ENCODE measurements at regions not wholly inside any gene's neighbourhood (a gene's known extent, or its start where the extent isn't known, plus 50 kb on each side); places are given as distances from the start of the nearest gene placed in this dataset.
"Not testable (repeated sequence)": the region's sequence is repeated elsewhere in the genome, so short reads cannot be mapped to it uniquely, and the experiment has no call there.

DNA sequence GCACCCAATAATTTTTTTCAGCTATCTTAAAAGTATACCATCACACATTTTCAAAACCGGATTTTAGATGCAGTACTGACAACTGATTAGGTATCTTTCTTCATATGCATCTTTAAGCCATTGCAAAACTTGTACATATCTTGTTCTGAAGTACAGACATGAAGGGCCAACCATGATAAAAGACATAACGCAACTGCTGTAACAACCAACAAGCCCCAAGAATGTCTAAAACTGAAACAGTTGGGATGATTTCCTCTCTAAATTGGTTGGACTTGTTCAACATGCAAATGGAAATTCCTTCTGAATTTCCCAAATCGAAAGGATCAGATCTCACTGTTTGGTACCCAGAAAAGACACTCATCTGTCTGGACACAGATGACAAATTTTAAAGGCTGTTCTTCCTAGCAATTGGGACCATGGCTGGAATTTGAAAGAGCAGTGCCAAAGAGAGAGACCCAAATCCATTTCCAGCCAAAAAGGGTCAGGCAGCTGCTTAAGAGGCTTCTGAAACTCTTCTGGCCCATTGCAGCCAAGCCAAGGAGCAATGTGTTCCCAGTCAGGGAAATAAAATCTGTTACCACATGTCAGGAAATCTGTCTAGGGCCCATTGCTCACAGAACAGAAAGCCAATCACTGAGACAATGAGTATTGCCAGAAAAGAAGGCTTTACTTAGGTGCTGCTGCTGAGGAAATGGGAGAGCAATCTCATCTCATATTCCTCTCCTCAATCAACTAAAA, 1122.4 kb upstream of the USP15 start:
- DNase-seq, result no peak

DNA sequence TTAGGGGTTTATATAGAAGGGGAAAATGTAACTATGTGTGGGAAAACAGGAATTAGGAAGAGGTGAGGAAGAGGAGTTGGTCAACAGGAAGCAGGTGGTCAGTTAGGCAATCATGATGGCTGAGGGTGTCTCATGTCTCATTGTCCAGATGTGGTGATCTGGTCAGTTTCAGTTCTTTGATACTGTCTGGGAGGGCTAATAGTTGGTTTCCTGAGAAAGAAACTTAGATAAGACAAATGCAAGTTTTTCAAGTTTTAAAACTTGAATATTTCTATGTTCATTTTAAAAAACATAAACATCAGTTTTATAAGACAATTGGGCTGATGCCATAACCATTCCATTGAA, 1121.8 kb upstream of the USP15 start:
- no peak for DNase-seq

DNA sequence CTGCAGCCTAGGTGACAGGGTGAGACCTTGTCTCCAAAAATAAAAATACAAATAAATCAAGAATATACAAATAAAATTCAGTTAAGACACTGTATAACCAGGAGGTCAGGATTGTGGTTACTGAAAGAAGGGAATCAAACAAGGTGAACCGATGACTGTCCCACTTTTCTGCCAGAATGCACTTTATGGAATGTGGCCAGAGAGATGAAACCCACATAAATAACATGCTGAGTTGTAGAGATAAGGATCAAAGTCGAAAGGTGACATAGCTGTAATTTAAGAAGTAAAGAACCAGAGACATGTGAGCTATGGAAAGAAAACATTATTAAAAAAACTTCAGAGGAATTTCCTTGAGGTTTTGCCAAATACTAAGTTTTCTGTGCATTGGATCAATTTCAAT, 1098.2 kb upstream of the USP15 start:
- no peak for DNase-seq

DNA sequence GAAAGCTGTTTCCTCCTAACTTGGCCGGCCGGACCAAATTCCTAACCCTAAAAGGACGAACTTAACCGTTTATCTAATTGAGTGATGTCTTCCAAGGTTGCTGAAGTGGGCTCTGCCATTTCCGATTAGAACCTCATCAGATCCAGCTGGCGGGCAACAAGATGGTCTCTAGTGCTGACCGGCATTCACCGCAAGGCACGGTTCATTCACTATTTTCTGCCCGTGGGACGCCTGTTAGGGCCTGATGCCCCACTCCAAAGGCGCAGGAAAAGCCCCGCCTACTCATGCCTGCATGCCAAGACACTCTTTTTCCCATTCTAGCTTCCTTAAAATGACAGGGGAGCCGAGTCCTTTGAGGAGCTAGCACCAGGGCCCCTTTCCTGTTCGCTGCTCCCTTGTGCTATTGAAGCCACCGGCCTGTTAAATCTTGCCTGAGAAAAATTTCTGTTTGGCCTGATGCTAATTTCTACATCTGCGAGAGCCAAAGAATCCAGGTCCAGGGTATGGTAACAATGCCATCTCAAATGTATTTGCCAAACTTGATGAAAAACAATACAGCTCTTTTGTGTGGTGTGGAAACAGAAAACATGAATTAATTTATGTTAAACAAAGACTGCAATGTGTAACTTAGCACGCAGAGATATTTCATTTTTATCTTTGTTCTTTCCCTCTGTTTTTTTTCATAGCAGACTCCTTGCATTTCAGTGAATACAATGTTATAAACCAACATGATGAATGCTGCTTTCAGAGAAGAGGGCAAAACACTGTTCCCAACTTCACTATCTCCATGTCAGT, 1071.2 kb upstream of the USP15 start:
- no peak for DNase-seq

DNA sequence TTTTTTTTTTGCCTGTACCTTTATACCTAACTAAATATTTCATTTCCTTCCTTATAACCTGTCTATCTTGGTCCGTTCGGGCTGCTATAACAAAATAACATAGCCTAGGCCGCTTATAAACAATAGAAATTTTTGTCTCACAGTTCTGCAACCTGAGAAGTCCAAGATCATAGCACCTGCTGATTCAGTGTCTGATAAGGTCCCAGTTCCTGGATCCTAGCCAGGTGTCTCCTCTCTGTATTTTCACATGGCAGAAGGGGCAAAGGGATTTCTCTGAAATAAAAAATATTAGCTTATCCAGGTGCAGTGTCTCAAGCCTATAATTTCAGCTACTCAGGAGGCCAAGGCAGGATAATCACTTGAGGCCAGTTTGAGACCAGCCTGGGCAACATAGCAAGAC, 1046.6 kb upstream of the USP15 start:
- no peak for DNase-seq

DNA sequence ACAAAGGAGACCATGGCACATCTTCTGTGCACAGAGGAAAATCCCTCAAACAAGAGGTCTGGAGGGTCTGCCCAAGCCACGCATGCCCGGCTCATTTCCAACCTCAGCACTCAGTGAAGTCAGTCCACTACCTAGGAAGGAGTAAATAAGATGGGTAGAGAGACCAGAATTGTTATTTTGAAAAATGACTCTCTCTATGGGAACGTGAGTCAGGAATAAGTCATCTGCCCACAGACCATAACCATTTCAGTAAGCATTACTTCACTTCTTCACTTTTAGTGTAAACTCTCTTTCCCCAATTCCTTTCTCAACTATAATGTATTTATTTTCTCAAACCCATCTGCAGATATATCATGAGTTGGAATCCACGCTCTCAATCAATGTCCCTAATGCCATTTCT, 1039.9 kb upstream of the USP15 start:
- DNase-seq, result no peak

DNA sequence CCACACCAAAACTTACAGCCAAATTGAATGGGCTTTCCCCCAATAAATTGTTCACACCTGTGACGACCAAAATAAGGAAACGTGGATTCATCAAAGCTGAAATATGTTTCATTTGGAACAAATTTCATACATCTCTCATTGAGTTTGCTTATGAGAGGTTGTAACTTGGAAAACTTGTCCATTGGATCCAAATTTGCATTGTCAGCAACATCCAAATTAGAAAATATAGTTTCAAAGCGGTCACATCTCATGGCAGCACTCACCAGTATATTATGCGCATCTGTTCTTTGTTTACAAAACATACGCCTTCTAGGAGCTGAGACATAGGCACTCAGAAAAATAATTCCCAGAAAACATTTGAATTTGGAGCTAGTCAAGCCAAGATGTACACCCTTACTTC, 1028.2 kb upstream of the USP15 start:
- DNase-seq, result no peak

DNA sequence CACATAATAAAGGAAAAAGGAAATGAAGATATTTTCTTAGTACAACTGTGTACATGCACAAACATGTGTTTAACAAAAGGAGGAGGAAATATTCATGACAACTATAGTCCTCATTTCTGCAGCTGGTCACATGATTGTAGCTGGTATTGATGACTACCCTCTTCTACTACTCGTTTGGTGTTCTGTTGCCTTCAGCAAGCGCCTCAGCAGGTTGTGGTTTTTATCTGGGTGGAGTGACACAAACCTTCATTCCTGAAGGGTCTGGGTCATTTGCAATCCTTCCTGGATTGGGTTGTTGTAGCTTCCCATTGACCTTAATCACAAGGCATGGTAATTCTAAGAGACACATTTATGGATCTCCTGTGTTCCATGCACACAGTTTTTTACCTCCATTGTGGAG, 1009.9 kb upstream of the USP15 start:
- no peak for DNase-seq

DNA sequence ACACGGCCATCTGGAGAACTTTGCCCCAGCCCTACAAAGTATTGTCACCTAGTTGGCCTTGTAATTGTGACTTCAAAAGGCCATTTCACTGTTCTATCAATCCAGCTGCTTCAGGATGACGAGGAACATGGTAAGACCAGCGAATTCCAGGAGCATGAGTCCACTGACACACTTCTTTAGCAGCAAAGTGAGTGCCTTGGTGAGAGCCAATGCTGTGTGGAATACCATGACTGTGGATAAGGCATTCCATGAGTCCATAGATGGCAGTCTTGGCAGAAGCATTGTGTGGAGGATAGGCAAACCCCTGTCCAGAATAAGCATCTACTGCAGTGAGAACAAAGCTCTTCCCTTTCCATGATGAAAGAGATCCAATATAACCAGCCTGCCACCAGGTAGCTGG, 1009.1 kb upstream of the USP15 start:
- DNase-seq, result no peak

DNA sequence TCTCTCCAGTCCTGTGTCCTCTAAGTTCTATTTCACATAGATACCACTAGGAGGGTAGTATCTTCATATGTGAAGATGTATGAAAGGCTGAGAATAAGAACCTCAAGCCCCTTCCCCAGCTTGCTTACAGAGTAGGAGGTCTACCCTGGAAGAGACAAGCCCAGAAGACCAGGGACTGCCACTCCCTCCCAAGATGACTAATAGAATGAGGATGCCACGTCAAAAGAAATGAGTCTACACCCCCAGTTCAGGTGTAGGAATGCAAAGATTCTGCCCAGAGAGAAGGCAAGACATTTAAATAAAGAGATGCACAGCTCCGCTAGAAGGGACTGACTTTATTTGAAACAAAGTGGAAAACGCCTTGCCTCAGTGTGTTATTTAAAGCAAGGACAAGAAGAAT, 1006.0 kb upstream of the USP15 start:
- DNase-seq, result no peak

DNA sequence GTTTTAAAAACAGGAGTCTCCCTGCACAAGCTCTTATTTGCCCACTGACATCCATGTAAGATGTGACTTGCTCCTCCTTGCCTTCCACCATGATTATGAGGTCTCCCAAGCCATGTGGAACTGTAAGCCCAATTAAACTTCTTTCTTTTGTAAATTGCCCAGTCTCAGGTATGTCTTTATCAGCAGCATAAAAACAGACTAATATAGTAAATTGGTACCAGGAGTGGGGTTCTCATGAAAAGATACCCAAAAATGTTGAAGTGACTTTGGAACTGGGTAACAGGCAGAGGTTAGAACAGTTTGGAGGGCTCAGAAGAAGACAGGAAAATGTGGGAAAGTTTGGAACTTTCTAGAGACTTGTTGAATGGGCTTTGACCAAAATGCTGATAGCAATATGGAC, 995.9 kb upstream of the USP15 start:
- not testable (repeated sequence) for DNase-seq

DNA sequence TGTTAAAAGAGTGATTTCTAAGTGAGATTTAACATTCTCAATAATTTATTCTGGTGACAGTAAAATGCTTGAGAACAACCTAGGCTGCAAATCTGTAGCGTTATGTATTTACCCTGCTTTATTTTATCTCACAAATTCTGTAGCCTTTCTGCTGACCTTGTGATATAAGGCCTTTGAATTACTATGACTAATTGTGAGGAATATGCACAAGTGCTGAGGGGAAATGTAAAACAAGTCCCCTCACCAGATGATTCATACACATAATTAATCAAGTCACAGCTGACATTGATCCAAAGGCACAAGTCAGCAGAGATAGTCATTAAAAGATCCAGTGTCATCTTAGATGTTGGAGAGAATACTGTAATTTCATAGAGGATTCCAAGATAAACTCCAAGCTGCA, 992.7 kb upstream of the USP15 start:
- no peak for DNase-seq

DNA sequence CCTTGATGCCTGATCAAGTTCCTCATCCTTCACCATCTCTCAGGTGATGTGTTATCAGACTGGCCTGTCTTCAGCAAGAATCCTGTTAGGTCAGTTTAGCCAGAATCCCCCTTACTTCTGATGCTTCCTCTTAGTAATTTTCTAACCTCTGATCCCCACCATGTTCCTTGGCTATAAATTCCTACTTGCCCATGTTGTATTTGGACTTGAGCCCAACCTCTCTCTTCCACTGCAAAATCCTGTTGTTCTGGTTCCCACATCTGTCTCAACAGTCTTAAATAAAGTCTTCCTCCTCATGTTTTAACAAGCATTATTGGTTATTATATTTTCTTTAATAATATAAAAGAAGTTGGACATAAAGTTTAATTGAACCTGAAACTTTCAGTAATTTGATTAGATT, 987.8 kb upstream of the USP15 start:
- DNase-seq, result no peak

DNA sequence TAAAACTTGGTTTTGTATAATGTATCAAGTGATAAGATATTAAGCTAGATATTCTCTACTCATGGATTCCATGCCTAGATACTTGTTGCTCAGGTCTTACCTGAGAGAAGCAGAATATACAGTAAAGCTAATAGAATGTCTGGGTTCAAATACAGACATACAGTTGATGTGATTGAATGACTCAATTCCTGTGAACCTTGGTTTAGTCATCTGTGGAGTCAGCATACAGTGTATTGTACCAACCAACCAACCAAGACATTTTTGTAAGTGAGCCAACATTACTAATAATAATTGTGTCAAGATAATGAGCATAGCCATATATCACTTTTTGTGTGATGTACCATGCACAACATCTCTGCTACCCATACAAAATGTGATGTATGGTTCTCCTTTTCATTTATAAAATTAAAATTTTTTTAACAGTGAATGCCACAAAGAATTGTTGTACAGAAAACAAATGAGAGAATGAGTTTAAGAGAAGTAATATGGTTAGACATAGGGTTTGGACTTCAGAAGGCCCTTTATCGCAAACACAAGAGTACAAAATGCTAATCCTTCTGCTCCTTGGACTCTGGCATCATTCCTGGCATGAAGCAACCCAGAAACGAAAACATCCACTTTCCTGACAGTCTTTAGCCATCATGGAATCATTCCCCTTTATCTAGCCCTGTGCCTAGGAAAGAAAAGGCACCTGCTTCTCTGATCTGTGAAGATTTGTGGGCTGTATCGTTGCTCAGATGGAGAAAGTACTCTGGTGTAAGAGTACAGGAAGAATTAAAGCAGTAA, 977.2 kb upstream of the USP15 start:
- DNase-seq, result no peak

DNA sequence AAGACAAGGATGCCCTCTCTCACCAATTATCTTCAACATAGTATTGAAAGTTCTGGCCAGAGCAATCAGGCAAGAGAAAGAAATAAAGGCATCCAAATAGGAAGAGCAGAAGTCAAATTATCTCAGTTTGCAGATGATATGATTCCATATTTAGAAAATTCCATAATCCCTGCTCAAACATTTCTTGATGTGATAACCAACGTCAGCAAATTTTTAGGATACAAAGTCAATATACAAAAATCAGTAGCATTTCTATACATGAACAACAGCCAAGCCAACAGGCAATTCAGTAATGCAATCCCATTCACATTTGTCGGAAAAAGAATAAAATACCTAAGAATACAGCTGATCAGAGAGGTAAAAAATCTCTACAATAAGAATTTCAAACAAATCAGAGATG, 969.7 kb upstream of the USP15 start:
- DNase-seq, result no peak

DNA sequence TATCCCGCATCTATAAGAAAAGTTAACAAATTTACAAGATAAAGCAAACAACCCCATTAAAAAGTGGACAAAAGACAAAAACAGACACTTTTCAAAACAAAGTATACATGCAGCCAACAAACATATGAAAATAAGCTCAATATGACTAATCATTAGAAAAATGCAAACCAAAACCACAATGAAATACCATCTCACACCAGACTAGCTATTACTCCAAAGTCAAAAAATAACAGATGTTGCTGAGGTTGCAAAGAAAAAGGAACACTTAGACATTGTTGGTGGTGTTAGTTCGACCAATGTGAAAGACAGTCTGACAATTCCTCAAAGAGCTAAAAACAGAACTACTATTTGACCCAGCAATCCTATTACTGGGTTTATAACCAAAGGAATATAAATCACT, 968.6 kb upstream of the USP15 start:
- DNase-seq, result no peak

DNA sequence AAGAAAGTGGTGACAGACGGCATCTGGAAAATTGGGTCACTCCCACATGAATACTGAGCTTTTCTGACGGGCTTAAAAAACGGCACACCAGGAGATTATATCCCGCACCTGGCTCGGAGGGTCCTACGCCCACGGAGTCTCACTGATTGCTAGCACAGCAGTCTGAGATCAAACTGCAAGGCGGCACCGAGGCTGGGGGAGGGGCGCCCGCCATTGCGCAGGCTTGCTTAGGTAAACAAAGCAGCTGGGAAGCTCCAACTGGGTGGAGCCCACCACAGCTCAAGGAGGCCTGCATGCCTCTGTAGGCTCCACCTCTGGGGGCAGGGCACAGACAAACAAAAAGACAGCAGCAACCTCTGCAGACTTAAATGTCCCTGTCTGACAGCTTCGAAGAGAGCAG, 966.2 kb upstream of the USP15 start:
- not testable (repeated sequence) for DNase-seq

DNA sequence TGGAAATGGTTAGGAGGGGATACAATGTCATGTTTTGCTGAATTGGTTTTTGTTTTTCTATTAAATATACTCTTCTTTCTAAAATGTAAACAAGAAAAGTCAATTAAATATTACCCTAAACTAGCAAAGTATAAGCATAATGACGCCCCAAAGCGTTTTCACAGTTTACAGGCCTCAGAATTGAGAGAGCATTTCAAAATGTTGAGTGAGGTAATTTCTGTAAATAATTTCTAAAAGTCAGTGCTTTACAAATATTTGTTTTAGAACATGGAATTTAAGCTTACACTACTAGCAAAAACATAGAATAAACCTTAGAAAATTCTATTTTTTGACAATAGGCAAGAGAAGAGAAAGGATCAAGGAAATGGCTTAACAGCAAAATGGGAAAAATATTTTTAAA, 958.4 kb upstream of the USP15 start:
- no peak for DNase-seq

DNA sequence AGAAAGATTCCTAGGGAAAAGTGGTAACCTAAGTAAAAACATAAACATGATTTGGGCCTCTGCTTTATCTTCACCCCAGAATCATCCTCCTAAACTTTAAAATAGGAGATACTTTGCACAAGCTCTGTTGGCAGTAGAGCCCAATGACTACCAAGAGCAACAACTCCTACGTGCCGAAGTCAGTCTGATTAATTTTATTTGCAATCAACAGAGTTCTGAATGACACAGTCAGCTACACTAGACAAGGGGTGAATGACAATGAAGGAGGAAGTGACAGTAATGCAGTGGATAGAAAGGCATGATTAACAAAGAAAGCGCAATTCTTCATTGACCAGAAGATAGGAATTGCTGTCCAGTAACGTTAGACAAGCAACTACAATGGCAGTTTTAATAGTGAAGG, 957.9 kb upstream of the USP15 start:
- no peak for DNase-seq

DNA sequence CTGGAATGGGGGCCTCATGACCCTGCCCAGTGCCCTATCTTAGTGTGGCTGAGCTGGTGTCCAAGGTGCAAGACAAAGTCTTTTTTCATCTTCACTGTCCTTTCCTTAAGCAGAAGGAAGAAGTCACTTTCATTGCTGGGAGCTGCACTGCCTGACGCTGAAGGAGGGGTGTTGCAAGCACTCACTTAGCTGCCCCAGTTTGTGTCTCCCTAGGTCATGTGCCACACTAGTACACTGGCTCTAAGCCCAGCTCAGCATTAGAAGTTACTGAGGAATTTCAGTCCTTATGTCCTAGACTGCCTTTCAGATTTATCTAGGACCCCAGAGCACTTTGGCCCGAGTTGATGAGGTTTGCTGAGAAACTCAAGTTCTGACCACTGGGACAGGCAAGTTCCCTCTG, 952.0 kb upstream of the USP15 start:
- no peak for DNase-seq

DNA sequence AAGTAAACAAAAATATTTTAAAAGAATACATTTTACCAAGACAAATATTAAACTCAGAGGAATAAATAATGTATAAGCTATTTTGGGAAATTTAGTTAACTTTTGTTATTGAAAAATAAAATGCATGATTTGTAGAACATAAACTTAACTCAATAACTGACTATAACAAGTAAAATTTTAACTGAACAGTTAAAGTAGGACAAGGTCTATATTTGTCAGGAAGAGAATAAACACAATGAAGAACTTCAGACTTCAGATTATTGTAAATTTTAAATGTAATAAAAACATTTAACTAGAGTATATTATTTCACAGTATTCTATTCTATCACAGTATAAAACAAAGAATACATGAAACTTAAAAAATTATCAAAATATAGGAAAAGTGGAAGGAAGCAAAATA, 948.8 kb upstream of the USP15 start:
- no peak for DNase-seq

DNA sequence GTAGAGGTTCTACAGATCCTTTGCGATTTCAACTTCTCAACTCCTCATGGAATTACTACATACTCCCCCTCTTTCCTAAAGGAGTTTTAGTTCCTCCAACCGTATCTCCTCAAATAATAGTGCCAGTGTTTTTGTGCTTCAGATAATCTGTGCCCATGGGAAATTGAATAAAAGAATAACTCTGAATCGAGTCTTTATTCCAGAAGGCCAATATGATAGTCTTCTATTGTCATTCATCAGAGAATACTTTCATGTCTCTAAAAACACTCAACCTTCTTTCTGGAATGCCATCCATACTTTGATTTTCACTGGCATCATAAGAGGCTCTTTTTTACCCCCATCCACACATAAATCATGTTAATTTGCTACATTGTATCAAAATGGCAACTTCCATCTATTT, 911.3 kb upstream of the USP15 start:
- no peak for DNase-seq

DNA sequence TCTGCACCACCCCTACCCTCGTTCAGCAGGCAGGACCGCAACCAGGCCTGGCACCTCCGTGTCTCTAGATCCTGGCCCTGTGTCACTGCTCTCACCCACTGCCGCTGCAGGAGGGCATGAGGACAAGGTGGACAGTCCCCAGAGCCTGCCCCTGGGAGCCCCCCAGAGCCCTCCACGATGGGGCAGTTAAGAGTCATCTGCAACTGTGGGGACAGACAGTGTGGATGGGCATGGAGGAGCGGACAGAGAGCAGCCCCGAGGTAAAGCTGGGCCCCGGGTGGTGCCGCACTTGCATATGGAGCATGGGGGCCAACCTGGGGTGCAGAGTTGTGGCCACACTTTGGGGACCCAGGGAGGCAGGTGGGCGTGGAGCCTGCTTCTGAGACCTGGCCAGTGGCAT, 905.1 kb upstream of the USP15 start:
- DNase-seq, result no peak

DNA sequence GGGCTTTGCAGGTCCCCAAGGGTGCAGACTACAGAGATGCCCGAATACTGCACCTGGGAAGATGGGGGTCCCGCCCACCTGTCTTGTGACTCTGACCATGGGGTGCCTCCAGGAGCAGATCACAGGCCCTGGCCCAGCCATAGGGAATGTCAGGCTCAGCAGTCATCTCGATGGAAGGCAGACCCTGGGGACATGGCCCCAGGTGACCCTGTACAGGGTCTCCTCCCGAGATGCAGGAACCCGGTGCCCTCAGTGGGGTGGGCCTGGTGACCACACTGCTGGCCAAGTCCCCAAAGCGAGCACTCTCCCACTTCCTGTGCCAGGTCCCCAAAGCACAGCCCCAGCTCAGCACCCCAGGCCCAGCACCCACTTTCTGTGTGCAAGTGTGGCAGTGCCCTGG, 903.7 kb upstream of the USP15 start:
- no peak for DNase-seq

All from activated CD8-positive, alpha-beta memory T cell treated with anti-CD3 and anti-CD28 coated beads, Interleukin-2, amount 50 U/mL, for 4 hours (primary cell).